Activated CD4-positive, alpha-beta memory T cell treated with anti-CD3 and anti-CD28 coated beads for 36 hours (primary cell): ENCODE measurements at regions not wholly inside any gene's neighbourhood (a gene's known extent, or its start where the extent isn't known, plus 50 kb on each side); places are given as distances from the start of the nearest gene placed in this dataset.

Experiments used
- CTCF ChIA-PET: fragments of 350-600 bp; sonication (Branson Sonifier 250); formaldehyde crosslinking; loops from one replicate; lab custom pipeline; 2021; ENCODE audit warnings: antibody characterized with exemption, inconsistent platforms; lab: Charles Lee
- POLR2A ChIA-PET: fragments of 350-600 bp; sonication (Branson Sonifier 250); formaldehyde crosslinking; loops from one replicate; lab custom pipeline; 2021; ENCODE audit warnings: antibody characterized with exemption; lab: Charles Lee
- DNase-seq: peaks from one replicate; pipeline ENCODE4 v3.0.0-alpha.2; 2020
- H3K27ac Mint-ChIP-seq: one replicate; pipeline ENCODE4 v1.8.0; 2021; ENCODE audit warnings: mixed read lengths
- H3K27me3 Mint-ChIP-seq: one replicate; pipeline ENCODE4 v1.8.0; 2021; ENCODE audit warnings: mixed read lengths
- H3K36me3 Mint-ChIP-seq: one replicate; pipeline ENCODE4 v1.8.0; 2021; ENCODE audit warnings: mixed read lengths
- H3K4me1 Mint-ChIP-seq: one replicate; pipeline ENCODE4 v1.8.0; 2021; ENCODE audit warnings: low read depth, mixed read lengths
- H3K4me3 Mint-ChIP-seq: one replicate; pipeline ENCODE4 v1.8.0; 2021; ENCODE audit warnings: mild to moderate bottlenecking, mixed read lengths
- H3K9me3 Mint-ChIP-seq: one replicate; pipeline ENCODE4 v1.8.0; 2021; ENCODE audit warnings: mixed read lengths
- intact Hi-C: fragments of 100-400 bp; cut with micrococcal nuclease; formaldehyde crosslinking; loops from one replicate; pipeline ENCODE4 v1.15.1; 2023

DNA sequence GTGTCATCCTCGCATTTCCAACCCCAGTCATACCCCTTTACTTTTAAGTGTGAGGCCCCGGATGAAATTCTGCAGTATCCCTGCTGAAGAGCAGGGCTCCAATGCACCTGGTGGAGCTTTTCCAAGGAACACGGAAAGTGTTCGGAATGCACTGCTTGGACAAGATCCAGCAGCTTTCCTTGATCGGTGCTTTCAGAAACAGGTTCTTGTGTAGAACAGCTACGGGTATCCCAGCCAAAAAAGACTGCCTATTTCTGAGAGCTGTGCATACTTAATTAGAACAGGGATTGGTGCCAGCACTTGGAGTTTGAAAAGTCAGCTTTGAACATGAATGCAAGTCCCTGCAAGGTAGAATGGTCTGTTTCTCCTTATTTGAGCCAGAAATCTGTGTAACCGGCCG is 87.2 kb upstream of the C1QTNF9B start:
- Mint-ChIP-seq H3K27ac (no peak overlapping the region), H3K27me3 (peaks cover 30% of the 10 kb centered on the region), H3K4me3 (no peak overlapping the region), H3K36me3 (no peaks in the 10 kb centered on the region), H3K9me3 (no peaks in the 10 kb centered on the region), H3K4me1 (peaks cover 7% of the 10 kb centered on the region)
- ChIA-PET CTCF (interaction anchor here (0.9 kb wide), 1 partner anchor 24 kb away, joined by 3 read pairs; no protein-coding TSS in a partner anchor), POLR2A (no interaction called here)
- DNase-seq, result no peak
- intact Hi-C loops, result no loop called here

DNA sequence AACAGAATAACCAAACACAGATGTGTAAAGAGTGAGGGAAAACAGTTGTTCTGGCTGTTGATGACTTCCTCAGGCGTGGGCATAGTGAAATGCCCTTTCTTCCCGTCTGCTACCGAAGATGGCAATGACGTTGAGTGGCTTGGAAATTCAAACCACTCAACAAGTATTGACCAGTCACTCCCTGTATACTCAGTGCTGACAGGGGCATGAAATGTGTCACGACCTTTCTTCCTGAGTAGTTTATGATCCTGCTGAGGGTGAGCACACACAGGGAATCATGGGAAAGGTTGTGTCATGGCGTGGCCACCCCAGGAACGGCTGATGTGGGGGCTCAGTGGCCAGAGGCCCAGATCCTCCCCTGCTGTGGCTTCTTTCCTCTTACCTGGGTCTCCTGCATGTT is 87.8 kb upstream of the C1QTNF9B start:
- H3K27me3 Mint-ChIP-seq, result peaks cover 30% of the 10 kb centered on the region
- H3K9me3 Mint-ChIP-seq, result no peaks in the 10 kb centered on the region
- no peak overlapping the region for H3K4me3 Mint-ChIP-seq
- CTCF ChIA-PET, result no interaction called here
- no peak overlapping the region for H3K27ac Mint-ChIP-seq
- no peaks in the 10 kb centered on the region for H3K36me3 Mint-ChIP-seq
- POLR2A ChIA-PET, result no interaction called here
- DNase-seq, result no peak
- peaks cover 4% of the 10 kb centered on the region for H3K4me1 Mint-ChIP-seq
- intact Hi-C loops, result no loop called here

DNA sequence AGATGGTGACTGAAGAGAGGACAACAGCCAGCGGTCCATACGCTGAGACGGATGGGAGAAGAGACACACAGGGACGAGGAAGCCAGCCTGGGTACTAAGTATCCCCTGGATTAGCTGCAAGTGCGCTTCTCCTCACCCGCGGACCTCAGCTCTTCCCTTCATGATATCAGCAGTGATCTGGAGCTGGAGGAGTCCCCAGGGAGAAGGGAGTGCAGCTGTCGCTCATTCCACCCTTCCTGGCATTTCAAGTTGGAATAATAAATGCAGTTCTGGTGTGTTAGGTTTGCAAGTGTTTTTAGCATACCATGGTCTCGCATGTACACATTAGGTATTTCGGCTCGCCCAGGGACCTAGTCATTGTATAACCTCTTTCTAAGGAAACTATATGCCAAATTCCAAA is 88.5 kb upstream of the C1QTNF9B start:
- DNase-seq, result no peak
- Mint-ChIP-seq H3K27ac (no peak overlapping the region), H3K27me3 (peaks cover 34% of the 10 kb centered on the region), H3K9me3 (no peaks in the 10 kb centered on the region), H3K36me3 (no peaks in the 10 kb centered on the region), H3K4me1 (no peaks in the 10 kb centered on the region), H3K4me3 (no peak overlapping the region)
- CTCF ChIA-PET, result no interaction called here
- POLR2A ChIA-PET, result no interaction called here
- intact Hi-C loops, result no loop called here

DNA sequence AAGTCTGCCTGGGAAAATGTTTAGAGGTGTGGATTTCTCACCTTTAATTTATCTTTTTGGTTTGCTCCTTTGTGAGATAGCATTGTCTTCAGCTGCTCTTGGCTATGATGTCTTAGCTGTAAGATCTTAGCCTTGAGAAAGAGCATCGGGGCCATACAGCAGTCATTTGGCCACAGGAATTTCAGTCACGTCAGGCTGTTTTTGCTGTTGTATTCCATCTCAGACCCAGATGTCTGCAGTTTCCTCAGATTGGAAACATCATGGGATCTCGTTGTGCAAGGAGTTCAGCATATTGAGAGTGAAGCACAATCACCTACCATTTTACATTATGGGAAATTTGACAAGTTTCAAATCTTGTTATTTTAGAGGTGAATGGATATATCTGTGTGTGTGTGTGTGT is 89.3 kb upstream of the C1QTNF9B start:
- ChIA-PET POLR2A (no interaction called here), CTCF (interaction anchor here (1.0 kb wide), 1 partner anchor 34 kb away, joined by 4 read pairs; no protein-coding TSS in a partner anchor)
- H3K27ac Mint-ChIP-seq, result no peak overlapping the region
- H3K4me3 Mint-ChIP-seq, result no peak overlapping the region
- no peaks in the 10 kb centered on the region for H3K9me3 Mint-ChIP-seq
- H3K36me3 Mint-ChIP-seq, result no peaks in the 10 kb centered on the region
- intact Hi-C loops, result no loop called here
- DNase-seq, result no peak
- no peaks in the 10 kb centered on the region for H3K4me1 Mint-ChIP-seq
- H3K27me3 Mint-ChIP-seq, result peaks cover 31% of the 10 kb centered on the region

DNA sequence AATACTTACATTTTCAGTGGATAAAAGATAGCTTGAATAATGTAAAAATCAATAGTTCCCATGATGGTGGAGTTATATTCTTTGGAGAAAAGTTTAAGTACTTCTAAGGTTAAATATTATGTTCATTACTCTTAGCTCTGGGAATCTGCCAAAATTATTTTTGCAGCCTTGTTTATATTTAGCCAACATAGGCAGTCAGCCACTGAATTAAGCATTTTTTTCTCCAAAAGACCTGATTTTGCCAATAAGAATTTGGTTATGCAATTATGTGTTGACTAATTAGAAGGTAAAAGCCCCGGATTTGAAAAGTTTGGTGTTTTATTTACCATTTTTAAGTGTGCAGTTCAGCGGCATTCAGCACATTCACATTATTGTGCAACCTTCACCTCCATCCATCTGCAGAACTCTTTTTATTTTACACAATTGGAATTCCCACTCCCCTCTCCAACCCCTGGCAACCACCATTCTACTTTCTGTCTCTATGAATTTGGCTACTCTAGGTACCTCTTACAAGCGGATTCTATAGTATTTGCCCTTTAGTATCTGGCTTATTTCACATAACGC is 90.1 kb upstream of the C1QTNF9B start:
- no peak for DNase-seq
- Mint-ChIP-seq H3K36me3 (no peaks in the 10 kb centered on the region), H3K4me1 (no peaks in the 10 kb centered on the region), H3K27ac (no peak overlapping the region), H3K9me3 (no peaks in the 10 kb centered on the region), H3K27me3 (peaks cover 31% of the 10 kb centered on the region), H3K4me3 (no peak overlapping the region)
- ChIA-PET POLR2A (no interaction called here), CTCF (interaction anchor here (0.9 to 1.0 kb wide), 2 partner anchors 33 to 241 kb away, joined by 3 to 4 read pairs; no protein-coding TSS in a partner anchor)
- intact Hi-C loops, result no loop called here

DNA sequence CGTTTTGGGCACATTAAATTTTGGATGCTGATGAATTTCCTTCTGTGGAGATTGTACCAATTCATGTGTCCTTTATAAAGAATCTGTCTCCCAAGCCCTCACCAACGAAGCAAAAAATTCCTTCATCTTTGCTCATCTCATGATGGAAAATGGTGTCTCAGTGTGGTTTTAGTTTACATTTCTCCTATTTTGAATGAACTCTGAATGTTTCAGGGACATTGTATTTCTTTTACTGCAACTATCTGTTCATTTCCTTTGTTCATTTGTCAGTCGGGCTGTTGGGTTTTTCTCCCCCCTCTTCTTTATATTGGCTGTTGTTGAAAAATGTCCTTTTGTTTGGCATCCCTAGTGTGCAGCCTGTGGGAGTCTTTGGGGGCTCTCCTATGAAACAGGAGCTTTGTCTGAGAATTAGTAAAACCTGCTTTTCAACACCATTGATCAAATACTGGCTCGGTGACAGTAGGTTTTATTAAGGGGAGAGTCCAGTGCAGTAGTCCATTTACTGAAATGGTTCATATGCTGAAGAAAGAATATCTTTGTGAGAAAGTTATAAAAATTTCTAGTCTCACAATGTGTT is 91.3 kb upstream of the C1QTNF9B start:
- Mint-ChIP-seq H3K27me3 (peaks cover 31% of the 10 kb centered on the region), H3K4me1 (no peaks in the 10 kb centered on the region), H3K9me3 (no peaks in the 10 kb centered on the region), H3K36me3 (no peaks in the 10 kb centered on the region), H3K4me3 (no peak overlapping the region), H3K27ac (no peak overlapping the region)
- intact Hi-C loops, result no loop called here
- POLR2A ChIA-PET, result no interaction called here
- CTCF ChIA-PET, result interaction anchor here (0.6 kb wide), 1 partner anchor 545 kb away, joined by 3 read pairs; no protein-coding TSS in a partner anchor
- no peak for DNase-seq

DNA sequence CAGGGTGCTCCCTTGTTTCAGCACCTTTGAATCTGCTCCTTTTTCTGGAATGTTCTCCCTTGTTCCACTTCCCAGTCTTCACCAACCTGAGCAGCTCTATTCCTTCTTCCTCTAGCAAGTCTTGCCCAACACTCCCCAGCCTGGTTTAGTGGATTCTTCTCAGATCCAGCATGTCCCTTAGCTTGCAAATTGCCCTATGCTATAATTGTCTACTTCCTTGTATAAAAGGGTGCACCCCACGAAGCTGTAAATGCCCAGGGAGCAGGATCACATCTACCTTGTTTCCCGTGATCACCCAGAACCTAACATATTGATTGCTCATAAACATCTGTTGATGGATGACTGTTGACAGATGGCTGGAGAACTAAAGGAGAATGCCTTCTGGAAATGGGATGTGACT is 93.2 kb upstream of the C1QTNF9B start:
- DNase-seq, result no peak
- peaks cover 26% of the 10 kb centered on the region for H3K27me3 Mint-ChIP-seq
- no peaks in the 10 kb centered on the region for H3K4me1 Mint-ChIP-seq
- no peak overlapping the region for H3K4me3 Mint-ChIP-seq
- CTCF ChIA-PET, result no interaction called here
- H3K27ac Mint-ChIP-seq, result no peak overlapping the region
- H3K36me3 Mint-ChIP-seq, result no peaks in the 10 kb centered on the region
- POLR2A ChIA-PET, result no interaction called here
- no peaks in the 10 kb centered on the region for H3K9me3 Mint-ChIP-seq
- intact Hi-C loops, result no loop called here

DNA sequence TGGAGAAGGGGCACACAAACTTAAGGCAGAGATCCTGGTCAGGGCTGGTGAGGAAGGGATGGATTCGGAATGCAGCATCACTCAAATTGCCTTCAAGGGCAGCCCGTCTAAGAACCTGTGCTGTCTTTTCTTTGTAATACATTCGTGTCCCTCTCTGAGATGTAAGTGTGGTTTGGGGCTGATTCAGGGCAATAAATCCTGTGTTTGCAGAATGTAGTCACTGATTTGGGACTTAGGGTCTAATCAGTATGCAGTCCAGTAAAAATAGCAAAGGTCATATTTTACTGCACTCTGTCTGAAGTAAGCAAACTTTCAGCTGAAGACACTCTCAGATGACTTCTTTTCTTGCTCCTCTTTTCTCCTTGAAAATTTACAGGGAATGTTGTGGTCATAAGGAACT is 93.8 kb upstream of the C1QTNF9B start:
- no peaks in the 10 kb centered on the region for H3K36me3 Mint-ChIP-seq
- no peaks in the 10 kb centered on the region for H3K9me3 Mint-ChIP-seq
- H3K4me1 Mint-ChIP-seq, result no peaks in the 10 kb centered on the region
- peaks cover 20% of the 10 kb centered on the region for H3K27me3 Mint-ChIP-seq
- CTCF ChIA-PET, result interaction anchor here (0.6 kb wide), 1 partner anchor 238 kb away, joined by 3 read pairs; no protein-coding TSS in a partner anchor
- intact Hi-C loops, result no loop called here
- no peak for DNase-seq
- H3K27ac Mint-ChIP-seq, result no peak overlapping the region
- POLR2A ChIA-PET, result no interaction called here
- no peak overlapping the region for H3K4me3 Mint-ChIP-seq

DNA sequence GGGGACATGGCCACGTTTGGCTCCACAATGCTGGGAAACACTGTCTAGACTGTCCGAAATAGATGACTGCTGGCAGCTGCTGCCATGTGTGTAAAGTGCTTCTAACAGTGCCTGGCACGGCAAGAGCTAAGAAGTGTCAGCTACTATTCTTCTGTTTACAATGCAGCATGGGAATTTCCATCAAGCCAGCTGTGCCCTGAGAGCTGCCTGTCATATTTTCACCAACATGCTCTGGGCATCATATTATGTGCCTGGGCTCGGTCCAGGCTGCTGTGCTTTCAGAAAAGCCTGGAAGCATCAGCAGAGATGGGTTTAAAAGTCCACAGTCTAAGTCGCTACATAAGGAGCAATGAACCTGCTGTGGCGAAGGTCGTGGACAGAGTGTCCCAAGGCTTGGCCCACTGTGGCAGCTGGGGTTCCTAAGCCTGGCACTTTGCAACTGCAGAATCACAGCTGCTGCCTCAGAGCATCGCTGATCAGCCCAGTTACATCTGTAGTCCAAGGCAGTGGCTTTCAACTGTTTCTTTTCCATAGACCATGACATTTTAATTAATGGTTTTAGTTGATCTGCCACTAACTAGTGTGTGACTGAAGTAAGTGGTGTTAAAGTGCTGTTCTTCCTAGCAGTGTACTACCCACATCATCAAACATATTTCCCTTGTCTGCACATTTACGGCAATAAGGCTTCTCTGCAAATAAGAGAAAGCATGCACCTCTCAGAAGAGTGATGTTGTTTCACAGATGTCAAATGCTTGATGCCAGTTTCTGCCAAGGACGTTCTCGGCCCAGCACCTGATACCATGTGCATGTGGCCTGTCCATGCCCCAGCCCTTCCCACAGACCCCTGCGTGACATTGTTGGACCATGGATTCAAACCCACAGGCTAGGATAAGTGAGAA is 95.7 kb upstream of the C1QTNF9B start:
- POLR2A ChIA-PET, result no interaction called here
- H3K27me3 Mint-ChIP-seq, result peaks cover 18% of the 10 kb centered on the region
- CTCF ChIA-PET, result no interaction called here
- H3K36me3 Mint-ChIP-seq, result no peaks in the 10 kb centered on the region
- no peaks in the 10 kb centered on the region for H3K9me3 Mint-ChIP-seq
- H3K4me3 Mint-ChIP-seq, result no peak overlapping the region
- intact Hi-C loops, result no loop called here
- H3K4me1 Mint-ChIP-seq, result no peaks in the 10 kb centered on the region
- DNase-seq, result no peak
- no peak overlapping the region for H3K27ac Mint-ChIP-seq

DNA sequence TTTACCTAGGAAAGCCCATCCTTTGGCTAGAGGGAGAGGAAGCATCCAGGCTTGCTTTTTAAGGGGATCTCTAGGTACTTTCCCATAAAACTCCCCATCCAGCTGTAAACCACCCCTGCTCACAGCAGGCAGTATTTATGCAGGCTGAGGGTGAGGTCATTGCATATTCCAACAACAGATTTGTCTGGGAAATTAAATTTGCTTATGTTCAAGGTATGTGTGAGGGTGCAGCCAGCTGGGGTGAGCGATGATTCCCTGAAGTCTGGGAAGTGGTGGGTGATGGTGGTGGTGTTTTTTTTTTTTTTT is 96.3 kb upstream of the C1QTNF9B start:
- H3K9me3 Mint-ChIP-seq, result no peaks in the 10 kb centered on the region
- ChIA-PET POLR2A (no interaction called here), CTCF (no interaction called here)
- H3K4me3 Mint-ChIP-seq, result no peak overlapping the region
- H3K27me3 Mint-ChIP-seq, result peaks cover 16% of the 10 kb centered on the region
- H3K27ac Mint-ChIP-seq, result no peak overlapping the region
- DNase-seq, result no peak
- no peaks in the 10 kb centered on the region for H3K36me3 Mint-ChIP-seq
- intact Hi-C loops, result no loop called here
- no peaks in the 10 kb centered on the region for H3K4me1 Mint-ChIP-seq

DNA sequence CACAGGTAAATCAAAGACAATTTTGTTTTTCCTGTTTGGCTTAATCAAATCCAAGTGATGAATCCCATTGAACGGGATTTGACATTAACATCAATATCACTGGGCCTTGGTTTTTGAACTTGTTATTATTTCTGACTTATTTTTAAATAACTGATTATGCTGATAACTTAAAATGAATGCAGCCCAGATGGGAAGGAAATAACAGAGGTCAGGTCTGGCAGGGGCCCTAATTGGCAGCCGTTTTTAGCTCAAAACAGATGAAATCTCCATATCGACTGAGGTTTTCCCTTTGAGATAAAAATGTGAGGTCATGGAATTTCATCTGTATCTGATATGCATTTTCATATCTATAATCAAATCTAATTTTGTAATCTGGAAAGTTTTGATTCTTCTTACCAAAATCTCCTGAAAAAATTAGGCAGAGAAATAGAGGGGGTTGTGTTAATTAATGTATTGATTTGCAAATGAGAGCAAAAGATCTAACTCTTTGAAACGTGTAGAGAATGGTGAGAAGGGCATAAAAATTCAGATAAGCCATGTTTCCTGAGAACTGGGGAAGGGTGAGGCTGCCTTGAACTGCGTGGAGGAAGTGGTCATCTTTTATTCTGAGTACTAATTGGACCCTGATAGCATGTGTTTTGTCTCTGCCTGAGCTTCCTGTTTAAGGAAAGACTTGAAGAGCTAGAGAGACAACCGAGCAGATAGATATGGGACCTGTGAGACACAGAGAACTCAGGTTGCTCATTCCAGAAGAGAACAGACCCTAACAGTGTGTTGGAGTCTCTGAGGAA is 98.2 kb upstream of the C1QTNF9B start:
- DNase-seq, result no peak
- Mint-ChIP-seq H3K27me3 (peaks cover 5% of the 10 kb centered on the region), H3K27ac (no peak overlapping the region), H3K9me3 (no peaks in the 10 kb centered on the region), H3K36me3 (no peaks in the 10 kb centered on the region), H3K4me3 (no peak overlapping the region), H3K4me1 (no peaks in the 10 kb centered on the region)
- ChIA-PET CTCF (no interaction called here), POLR2A (no interaction called here)
- intact Hi-C loops, result no loop called here

DNA sequence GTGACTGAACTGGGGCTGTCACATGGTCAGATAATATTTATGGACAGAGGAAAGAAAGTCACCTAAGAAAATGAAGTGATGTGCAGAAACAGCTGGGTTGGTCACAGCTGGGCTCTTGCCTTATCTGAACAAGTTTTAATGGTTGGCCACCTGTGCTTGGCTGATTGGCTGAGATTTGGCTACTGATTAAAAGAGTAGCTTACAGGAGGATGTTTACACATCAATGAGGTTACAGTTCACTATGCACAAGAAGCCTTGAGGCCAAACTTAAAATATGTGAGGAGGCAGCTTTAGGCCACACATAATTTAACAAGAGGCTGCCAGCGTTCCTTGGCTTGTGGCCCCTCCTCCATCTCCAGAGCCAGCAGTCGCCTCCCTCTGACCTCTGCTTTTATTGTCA is 99.2 kb upstream of the C1QTNF9B start:
- H3K4me1 Mint-ChIP-seq, result no peaks in the 10 kb centered on the region
- no peak for DNase-seq
- no peaks in the 10 kb centered on the region for H3K9me3 Mint-ChIP-seq
- POLR2A ChIA-PET, result no interaction called here
- intact Hi-C loops, result no loop called here
- CTCF ChIA-PET, result no interaction called here
- H3K36me3 Mint-ChIP-seq, result no peaks in the 10 kb centered on the region
- H3K4me3 Mint-ChIP-seq, result no peak overlapping the region
- H3K27me3 Mint-ChIP-seq, result no peaks in the 10 kb centered on the region
- H3K27ac Mint-ChIP-seq, result no peak overlapping the region
